Neuronal stem cell (in vitro differentiated cells): ENCODE measurements at regions not wholly inside any gene's neighbourhood (a gene's known extent, or its start where the extent isn't known, plus 50 kb on each side); places are given as distances from the start of the nearest gene placed in this dataset.
A peak's percentile ranks its signal among the peaks of the same experiment; 100 is the strongest.

ENCODE experiments used
- DNase-seq: peaks from one replicate; pipeline ENCODE4 v3.0.0-alpha.2; 2013; ENCODE audit warnings: low spot score
- H2AFZ ChIP-seq: one replicate; pipeline ENCODE4 v1.6.1; 2013; ENCODE audit warnings: mild to moderate bottlenecking, low read length, inconsistent platforms
- H2AK5ac ChIP-seq: 2 replicates; pipeline ENCODE4 v1.6.1; 2013; ENCODE audit warnings: low read depth, mild to moderate bottlenecking, inconsistent platforms, low read length, moderate library complexity, mixed read lengths
- H2BK120ac ChIP-seq: 2 replicates; pipeline ENCODE4 v1.6.1; 2013; ENCODE audit warnings: low read depth, mild to moderate bottlenecking, inconsistent platforms, low read length, moderate library complexity, mixed read lengths
- H2BK12ac ChIP-seq: one replicate; pipeline ENCODE4 v1.6.1; 2013; ENCODE audit warnings: low read length, inconsistent platforms
- H2BK15ac ChIP-seq: 2 replicates; pipeline ENCODE4 v1.6.1; 2013; ENCODE audit warnings: mild to moderate bottlenecking, low read length, inconsistent platforms, mixed read lengths
- H2BK5ac ChIP-seq: one replicate; pipeline ENCODE4 v1.6.1; 2013; ENCODE audit warnings: inconsistent platforms, mild to moderate bottlenecking, low read length, moderate library complexity
- H3K14ac ChIP-seq: one replicate; pipeline ENCODE4 v1.6.1; 2013; ENCODE audit warnings: low read length, inconsistent platforms
- H3K18ac ChIP-seq: 2 replicates; pipeline ENCODE4 v1.6.1; 2013; ENCODE audit warnings: low read length, inconsistent platforms
- H3K23ac ChIP-seq: 2 replicates; pipeline ENCODE4 v1.6.1; 2013; ENCODE audit warnings: low read depth, mild to moderate bottlenecking, mixed read lengths, low read length, inconsistent platforms; ENCODE audit not compliant: poor library complexity
- H3K27ac ChIP-seq: replicated peaks from 3 replicates; pipeline ENCODE4 v1.5.1; 2013; ENCODE audit warnings: low read length, inconsistent platforms
- H3K27me3 ChIP-seq, 3 experiments: 2 replicates each; pipeline ENCODE4 v1.6.1; 2013; ENCODE audit warnings: low read length in 3 of 3, mild to moderate bottlenecking in 2 of 3, inconsistent platforms in 1 of 3, low read depth in 1 of 3, mixed read lengths in 1 of 3, moderate library complexity in 1 of 3; ENCODE audit not compliant: control insufficient read depth in 3 of 3, insufficient read depth in 3 of 3
- H3K36me3 ChIP-seq, 2 donors: replicated peaks in 1 of 2; 2 replicates each; pipeline ENCODE4 v1.6.1; 2013; ENCODE audit warnings: low read length in 2 of 2; ENCODE audit not compliant: control insufficient read depth in 2 of 2, insufficient read depth in 2 of 2
- H3K4ac ChIP-seq: 2 replicates; pipeline ENCODE4 v1.6.1; 2013; ENCODE audit warnings: inconsistent platforms, mild to moderate bottlenecking, low read length, moderate library complexity
- H3K4me1 ChIP-seq, 2 donors: 1 replicate in 1 of 2; 2 replicates in 1 of 2; pipeline ENCODE4 v1.6.1; 2013; ENCODE audit warnings: low read length in 2 of 2, low read depth in 1 of 2; ENCODE audit not compliant: control insufficient read depth in 2 of 2, insufficient read depth in 1 of 2
- H3K4me2 ChIP-seq: one replicate; pipeline ENCODE4 v1.6.1; 2013; ENCODE audit warnings: mild to moderate bottlenecking, low read length, inconsistent platforms; ENCODE audit not compliant: insufficient read depth, poor library complexity, severe bottlenecking
- H3K4me3 ChIP-seq, 2 donors: 2 replicates each; pipeline ENCODE4 v1.5.1; 2013; ENCODE audit warnings: low read length in 2 of 2, mild to moderate bottlenecking in 2 of 2, inconsistent platforms in 1 of 2, moderate library complexity in 1 of 2
- H3K79me1 ChIP-seq: one replicate; pipeline ENCODE4 v1.6.1; 2013; ENCODE audit warnings: low read depth, mild to moderate bottlenecking, inconsistent platforms, low read length, moderate library complexity
- H3K9ac ChIP-seq: one replicate; pipeline ENCODE4 v1.6.1; 2013; ENCODE audit warnings: mild to moderate bottlenecking, low read depth, low read length, inconsistent platforms; ENCODE audit not compliant: poor library complexity
- H3K9me3 ChIP-seq, 2 donors: replicated peaks in 1 of 2; 2 replicates each; pipeline versions ENCODE3 to v1.6.1; 2013; ENCODE audit warnings: low read length in 2 of 2, mild to moderate bottlenecking in 2 of 2, inconsistent platforms in 1 of 2, low read depth in 1 of 2, mixed read lengths in 1 of 2, moderate library complexity in 1 of 2; ENCODE audit not compliant: control insufficient read depth in 2 of 2, insufficient read depth in 1 of 2
- H4K8ac ChIP-seq: one replicate; pipeline ENCODE4 v1.6.1; 2013; ENCODE audit warnings: low read depth, mild to moderate bottlenecking, inconsistent platforms, low read length, moderate library complexity
- H4K91ac ChIP-seq: one replicate; pipeline ENCODE4 v1.6.1; 2013; ENCODE audit warnings: low read length, low read depth, mild to moderate bottlenecking, inconsistent platforms; ENCODE audit not compliant: poor library complexity
- WGBS, 2 donors: extraction: QIAGEN DNeasy Blood & Tissue Kit; methylation state at CpG; one replicate each; pipeline ENCODE4 v1.1.7; 2013; ENCODE audit warnings: missing lambda C conversion rate in 2 of 2, mixed read lengths in 1 of 2; ENCODE audit not compliant: insufficient read length in 2 of 2, insufficient replicate concordance in 1 of 2; ENCODE audit errors: extremely low coverage in 2 of 2; 5-methylcytosine and 5-hydroxymethylcytosine counted together

DNA sequence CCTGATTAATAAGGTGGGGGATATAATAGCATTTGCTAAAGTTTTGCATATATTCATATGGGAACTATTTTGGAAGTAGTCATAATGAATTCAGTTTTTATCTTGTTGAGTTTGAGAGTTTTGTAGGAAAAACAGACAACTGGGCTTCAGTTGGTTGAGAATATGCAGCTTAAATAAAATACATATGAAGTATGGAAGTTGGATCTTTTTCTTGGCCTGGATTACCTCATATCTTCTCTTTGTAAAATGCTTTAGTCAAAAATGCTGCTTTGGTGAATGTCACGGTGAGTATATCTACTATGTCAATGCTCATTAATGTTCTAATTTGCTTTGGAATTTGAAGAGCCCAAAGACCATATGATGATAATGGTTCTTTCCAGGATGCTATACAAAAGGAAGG, 552.2 kb upstream of the LMO3 start:
- H2AFZ ChIP-seq = no peak overlapping the region

DNA sequence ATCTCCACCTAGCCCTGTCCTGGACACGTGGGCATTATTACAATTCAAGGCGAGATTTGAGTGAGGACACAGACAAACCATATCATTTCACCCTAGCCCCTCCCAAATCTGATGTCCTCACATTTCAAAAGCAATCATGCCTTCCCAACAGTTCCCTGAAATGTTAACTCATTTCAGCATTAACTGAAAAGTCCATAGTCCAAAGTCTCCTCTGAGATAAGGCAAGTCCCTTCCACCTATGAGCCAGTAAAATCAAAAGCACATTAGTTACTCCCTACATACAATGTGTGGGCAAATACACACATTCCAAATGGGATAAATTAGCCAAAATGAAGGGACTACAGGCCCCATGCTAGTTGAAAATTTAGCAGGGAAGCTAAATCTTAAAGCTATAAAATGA, 546.0 kb upstream of the LMO3 start:
- Histone ChIP-seq H2AK5ac (no peak overlapping the region), H3K4me3 (no peak overlapping the region), H2BK5ac (no peak overlapping the region), H3K27me3 (no peaks in the 10 kb centered on the region), H2AFZ (no peak overlapping the region), H3K79me1 (no peaks in the 10 kb centered on the region), H4K91ac (no peak overlapping the region), H3K23ac (no peak overlapping the region), H3K4me2 (no peak overlapping the region), H2BK15ac (no peak overlapping the region), H3K9ac (no peak overlapping the region), H2BK12ac (no peak overlapping the region), H3K4me1 (no peaks in the 10 kb centered on the region), H3K4ac (no peak overlapping the region), H3K14ac (no peak overlapping the region), H3K9me3 (peaks cover 0 to 4% of the 10 kb centered on the region in 2 donors), H3K36me3 (no peaks in the 10 kb centered on the region), H3K18ac (no peak overlapping the region), H2BK120ac (no peak overlapping the region), H3K27ac (no peak overlapping the region), H4K8ac (no peak overlapping the region)
- no CpG with 5 or more reads among the region's 2 CpGs for WGBS, 2 donors
- no peak for DNase-seq

More for the DNA sequence above, 552.2 kb upstream of the LMO3 start:
- Histone ChIP-seq H3K4ac (no peak overlapping the region), H2BK120ac (no peak overlapping the region), H2AK5ac (no peak overlapping the region), H2BK5ac (no peak overlapping the region), H3K27me3 (no peaks in the 10 kb centered on the region), H2BK15ac (no peak overlapping the region), H2BK12ac (no peak overlapping the region), H3K4me2 (no peak overlapping the region), H3K9me3 (no peaks in the 10 kb centered on the region), H3K27ac (no peak overlapping the region), H3K9ac (no peak overlapping the region), H3K23ac (no peak overlapping the region), H3K14ac (no peak overlapping the region), H3K4me1 (no peaks in the 10 kb centered on the region), H3K4me3 (no peak overlapping the region), H4K91ac (no peak overlapping the region), H3K79me1 (no peaks in the 10 kb centered on the region), H4K8ac (no peak overlapping the region), H3K36me3 (no peaks in the 10 kb centered on the region), H3K18ac (no peak overlapping the region)
- no peak for DNase-seq
- WGBS, 2 donors = no CpG with 5 or more reads among the region's 1 CpG

DNA sequence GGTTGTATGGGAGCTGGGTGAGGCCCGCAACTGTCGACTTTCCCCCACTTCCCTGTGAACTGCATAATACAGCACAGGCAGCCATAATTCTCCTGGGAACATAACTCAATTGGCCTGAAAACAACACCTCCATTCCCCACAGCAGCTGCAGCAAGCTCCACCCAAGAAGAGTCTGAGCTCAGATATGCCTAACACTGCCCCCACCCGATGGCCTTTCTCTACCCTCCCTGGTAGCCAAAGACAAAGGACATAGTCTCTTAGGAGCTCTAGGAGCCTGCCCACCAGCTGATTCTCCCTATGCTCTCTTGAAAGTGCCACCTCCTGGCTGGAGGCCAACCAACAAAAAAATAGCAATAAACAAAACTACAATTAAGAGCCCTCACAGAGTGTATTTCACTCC, 542.7 kb upstream of the LMO3 start:
- no CpG with 5 or more reads among the region's 3 CpGs for WGBS, 2 donors
- Histone ChIP-seq H2BK5ac (no peak overlapping the region), H3K4me3 (no peak overlapping the region), H3K9me3 (peaks cover 0 to 4% of the 10 kb centered on the region in 2 donors), H3K23ac (no peak overlapping the region), H3K9ac (no peak overlapping the region), H3K79me1 (no peaks in the 10 kb centered on the region), H3K27ac (no peak overlapping the region), H2AFZ (no peak overlapping the region), H3K4me2 (no peak overlapping the region), H2BK120ac (no peak overlapping the region), H2BK12ac (no peak overlapping the region), H3K27me3 (no peaks in the 10 kb centered on the region), H3K36me3 (no peaks in the 10 kb centered on the region), H3K4ac (no peak overlapping the region), H3K4me1 (no peaks in the 10 kb centered on the region), H3K18ac (peak overlapping the region; percentile 22), H3K14ac (no peak overlapping the region), H2AK5ac (no peak overlapping the region), H4K91ac (no peak overlapping the region), H4K8ac (no peak overlapping the region), H2BK15ac (peak overlapping the region; percentile 56)
- no peak for DNase-seq

DNA sequence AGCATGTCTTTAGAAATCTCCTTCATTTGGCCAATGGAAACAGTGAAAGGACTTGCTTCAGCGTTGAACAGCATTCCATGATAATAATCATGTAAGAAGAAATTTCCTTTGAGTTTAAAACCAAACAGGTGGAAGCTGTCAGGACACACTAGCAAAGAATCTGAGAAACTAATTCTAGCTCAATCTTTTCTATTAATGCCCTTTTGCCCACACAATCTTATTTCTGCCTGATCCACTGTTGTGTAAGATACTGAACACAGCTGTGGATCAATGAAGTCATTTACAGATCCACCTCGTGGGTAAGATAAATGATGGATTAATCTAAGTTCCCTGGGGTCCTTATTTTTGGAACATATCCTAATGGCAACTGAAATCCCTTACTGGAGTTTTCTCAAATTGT, 536.9 kb upstream of the LMO3 start:
- Histone ChIP-seq H3K4me3 (no peak overlapping the region), H3K79me1 (no peaks in the 10 kb centered on the region), H2BK15ac (no peak overlapping the region), H3K4me1 (peaks cover 0 to 1% of the 10 kb centered on the region in 2 donors), H3K27me3 (no peaks in the 10 kb centered on the region), H3K4me2 (no peak overlapping the region), H3K9me3 (no peaks in the 10 kb centered on the region), H3K14ac (no peak overlapping the region), H3K18ac (no peak overlapping the region), H3K23ac (no peak overlapping the region), H2AFZ (no peak overlapping the region), H2BK12ac (no peak overlapping the region), H3K27ac (no peak overlapping the region), H2BK5ac (no peak overlapping the region), H4K8ac (no peak overlapping the region), H3K9ac (no peak overlapping the region), H4K91ac (no peak overlapping the region), H3K4ac (no peak overlapping the region), H2AK5ac (no peak overlapping the region), H3K36me3 (no peaks in the 10 kb centered on the region), H2BK120ac (no peak overlapping the region)
- no peak for DNase-seq
- no CpG with 5 or more reads among the region's 2 CpGs for WGBS, 2 donors
